OCI-LY7 (cell line): ENCODE measurements at regions not wholly inside any gene's neighbourhood (a gene's known extent, or its start where the extent isn't known, plus 50 kb on each side); places are given as distances from the start of the nearest gene placed in this dataset.
"Not testable (repeated sequence)": the region's sequence is repeated elsewhere in the genome, so short reads cannot be mapped to it uniquely, and the experiment has no call there.

ENCODE experiments used
- BruUV-seq: library from RNA; stranded (reverse); fragments of 400-500 nt; replicated peaks from 2 replicates; lab custom pipeline; 2021; lab: Mats Ljungman, UMichigan
- CTCF ChIA-PET: fragments of 300-600 bp; sonication (Branson Sonifier 250); formaldehyde crosslinking; loops from one replicate; lab custom pipeline; 2022; ENCODE audit warnings: antibody characterized with exemption; ENCODE audit not compliant: unreplicated experiment; lab: Charles Lee
- POLR2A ChIA-PET: fragments of 300-600 bp; sonication (Branson Sonifier 250); formaldehyde crosslinking; loops from one replicate; lab custom pipeline; 2022; ENCODE audit warnings: antibody characterized with exemption; lab: Charles Lee
- DNase-seq: peaks from one replicate; pipeline ENCODE4 v3.0.0-alpha.2; 2015; ENCODE audit warnings: low spot score
- H2AFZ ChIP-seq: fragments of 200-600 bp; sonication (generic), shearing (Covaris generic); 2 replicates; pipeline ENCODE4 v1.6.1; 2014; ENCODE audit warnings: mild to moderate bottlenecking, antibody characterized with exemption, low read length, moderate library complexity
- H3K27ac ChIP-seq: fragments of 200-600 bp; sonication (generic); 2 replicates; pipeline ENCODE4 v1.5.1; 2014; ENCODE audit warnings: mixed run types, low read depth, mild to moderate bottlenecking, moderate library complexity, low read length, inconsistent platforms; ENCODE audit not compliant: poor library complexity, severe bottlenecking
- H3K36me3 ChIP-seq: fragments of 200-600 bp; sonication (generic); 2 replicates; pipeline ENCODE4 v1.6.1; 2014; ENCODE audit warnings: mild to moderate bottlenecking, antibody characterized with exemption, low read length, moderate library complexity, mixed read lengths; ENCODE audit not compliant: insufficient read depth
- H3K4me1 ChIP-seq: fragments of 200-600 bp; sonication (generic); 2 replicates; pipeline ENCODE4 v1.5.1; 2014; ENCODE audit warnings: mild to moderate bottlenecking, low read length; ENCODE audit not compliant: insufficient read depth, poor library complexity, severe bottlenecking
- H3K4me2 ChIP-seq: fragments of 200-600 bp; sonication (generic); 2 replicates; pipeline ENCODE4 v1.6.1; 2014; ENCODE audit warnings: mild to moderate bottlenecking, low read length
- H3K4me3 ChIP-seq: fragments of 200-600 bp; sonication (generic); 2 replicates; pipeline ENCODE4 v1.5.1; 2014; ENCODE audit warnings: mild to moderate bottlenecking, low read depth, low read length; ENCODE audit not compliant: poor library complexity, severe bottlenecking
- H3K79me2 ChIP-seq: fragments of 200-600 bp; sonication (generic); 2 replicates; pipeline ENCODE4 v1.6.1; 2016; ENCODE audit warnings: low read depth, mild to moderate bottlenecking, low read length, moderate library complexity, mixed read lengths; ENCODE audit not compliant: insufficient read depth
- H3K9me2 ChIP-seq: fragments of 200-600 bp; sonication (generic); 2 replicates; pipeline ENCODE4 v1.6.1; 2016; ENCODE audit warnings: mild to moderate bottlenecking, low read length, mixed read lengths; ENCODE audit not compliant: insufficient read depth
- H3K9me3 ChIP-seq: fragments of 200-600 bp; sonication (generic); 2 replicates; pipeline ENCODE4 v1.6.1; 2014; ENCODE audit warnings: mild to moderate bottlenecking, mixed run types, low read length, mixed read lengths
- H4K20me1 ChIP-seq: fragments of 200-600 bp; sonication (generic); 2 replicates; pipeline ENCODE4 v1.6.1; 2014; ENCODE audit warnings: mild to moderate bottlenecking, antibody characterized with exemption, low read length, moderate library complexity, mixed read lengths; ENCODE audit not compliant: insufficient read depth
- intact Hi-C: fragments of 100-400 bp; cut with micrococcal nuclease; formaldehyde crosslinking; loops from one replicate; pipeline ENCODE4 v1.10.0; 2022; ENCODE audit not compliant: unreplicated experiment

- H3K4me3 ChIP-seq, POLR2A ChIA-PET, H3K79me2 ChIP-seq, H3K4me1 ChIP-seq, H3K9me3 ChIP-seq, DNase-seq, H3K9me2 ChIP-seq, BruUV-seq, H4K20me1 ChIP-seq, H3K27ac ChIP-seq, H2AFZ ChIP-seq, H3K4me2 ChIP-seq, H3K36me3 ChIP-seq, CTCF ChIA-PET, intact Hi-C loops: not testable (repeated sequence)
Observed at GRCh38 chr16:33646386-33646785, 187.0 kb downstream of the TP53TG3F start.

GRCh38 chr16:33655756-33656155, 196.3 kb downstream of the TP53TG3F start:
- H3K4me1 ChIP-seq, H3K4me2 ChIP-seq, BruUV-seq, POLR2A ChIA-PET, CTCF ChIA-PET, H3K9me2 ChIP-seq, H3K4me3 ChIP-seq, H3K36me3 ChIP-seq, H3K9me3 ChIP-seq, intact Hi-C loops, H3K27ac ChIP-seq, H2AFZ ChIP-seq, H3K79me2 ChIP-seq, DNase-seq, H4K20me1 ChIP-seq: not testable (repeated sequence)

GRCh38 chr16:33656394-33656793, 197.0 kb downstream of the TP53TG3F start:
- CTCF ChIA-PET, POLR2A ChIA-PET: not testable (repeated sequence)

GRCh38 chr16:33657717-33658116, 198.3 kb downstream of the TP53TG3F start:
- intact Hi-C loops, H3K9me3 ChIP-seq, H3K4me3 ChIP-seq, H3K4me2 ChIP-seq, H2AFZ ChIP-seq, H3K27ac ChIP-seq, POLR2A ChIA-PET, H3K36me3 ChIP-seq, H3K9me2 ChIP-seq, DNase-seq, CTCF ChIA-PET, H4K20me1 ChIP-seq, H3K79me2 ChIP-seq, BruUV-seq, H3K4me1 ChIP-seq: not testable (repeated sequence)

More at GRCh38 chr16:33656394-33656793, 197.0 kb downstream of the TP53TG3F start:
- intact Hi-C loops, H3K36me3 ChIP-seq, H3K4me1 ChIP-seq, H4K20me1 ChIP-seq, H3K4me2 ChIP-seq, H3K79me2 ChIP-seq, H3K9me3 ChIP-seq, H3K9me2 ChIP-seq, DNase-seq, H3K4me3 ChIP-seq, BruUV-seq, H3K27ac ChIP-seq, H2AFZ ChIP-seq: not testable (repeated sequence)

GRCh38 chr16:33680791-33681190, 221.4 kb downstream of the TP53TG3F start:
- H3K36me3 ChIP-seq, H3K9me2 ChIP-seq, H3K4me1 ChIP-seq, DNase-seq, intact Hi-C loops, H3K4me2 ChIP-seq, H3K9me3 ChIP-seq, H3K79me2 ChIP-seq, POLR2A ChIA-PET, H2AFZ ChIP-seq, BruUV-seq, H3K27ac ChIP-seq, H4K20me1 ChIP-seq, H3K4me3 ChIP-seq, CTCF ChIA-PET: not testable (repeated sequence)

GRCh38 chr16:33700320-33700719, 240.9 kb downstream of the TP53TG3F start:
- intact Hi-C loops, CTCF ChIA-PET, POLR2A ChIA-PET: not testable (repeated sequence)

More at GRCh38 chr16:33700320-33700719, 240.9 kb downstream of the TP53TG3F start:
- not testable (repeated sequence) for BruUV-seq, H3K9me3 ChIP-seq, H3K27ac ChIP-seq, H3K4me2 ChIP-seq, H3K9me2 ChIP-seq, H4K20me1 ChIP-seq, DNase-seq, H3K79me2 ChIP-seq, H3K4me1 ChIP-seq, H3K4me3 ChIP-seq, H3K36me3 ChIP-seq, H2AFZ ChIP-seq
